H1 (cell line): ENCODE measurements at regions not wholly inside any gene's neighbourhood (a gene's known extent, or its start where the extent isn't known, plus 50 kb on each side); places are given as distances from the start of the nearest gene placed in this dataset.

ENCODE experiments used
- CTCF ChIA-PET: fragments of 300-600 bp; sonication (Branson Sonifier 250); formaldehyde crosslinking; loops from one replicate; lab custom pipeline; 2021; ENCODE audit not compliant: partially characterized antibody; lab: Charles Lee
- POLR2A ChIA-PET: fragments of 300-600 bp; sonication (Branson Sonifier 250); formaldehyde crosslinking; loops from one replicate; lab custom pipeline; 2021; ENCODE audit warnings: inconsistent platforms; ENCODE audit not compliant: partially characterized antibody; lab: Charles Lee
- DNase-seq, 2 experiments: peaks; one replicate each; pipeline versions ENCODE4 v3.0.0 to v3.0.0-alpha.2; 2010 to 2022; ENCODE audit warnings: low spot score in 2 of 2, low read depth in 1 of 2, mixed read lengths in 1 of 2
- FAIRE-seq: peaks from 2 replicates; lab custom pipeline; 2011; peaks lifted over from hg19 to GRCh38; lab: Jason Lieb, UNC
- H2AFZ ChIP-seq: 2 replicates; pipeline ENCODE4 v1.8.1; 2012; ENCODE audit warnings: low read length, inconsistent platforms
- H2AK5ac ChIP-seq: 2 replicates; pipeline ENCODE4 v1.6.1; 2013; ENCODE audit warnings: low read depth, low read length
- H2BK120ac ChIP-seq: replicated peaks from 2 replicates; pipeline ENCODE3; 2013; ENCODE audit warnings: low read depth, low read length, inconsistent platforms
- H2BK12ac ChIP-seq: 2 replicates; pipeline ENCODE4 v1.6.1; 2013; ENCODE audit warnings: low read depth, low read length
- H2BK15ac ChIP-seq: 2 replicates; pipeline ENCODE4 v1.6.1; 2013; ENCODE audit warnings: low read length
- H2BK20ac ChIP-seq: 2 replicates; pipeline ENCODE4 v1.6.1; 2013; ENCODE audit warnings: low read length
- H2BK5ac ChIP-seq: 2 replicates; pipeline ENCODE4 v1.6.1; 2013; ENCODE audit warnings: low read depth, low read length
- H3K14ac ChIP-seq: 2 replicates; pipeline ENCODE4 v1.6.1; 2013; ENCODE audit warnings: inconsistent platforms; ENCODE audit not compliant: insufficient read length
- H3K18ac ChIP-seq: 2 replicates; pipeline ENCODE4 v1.6.1; 2013; ENCODE audit warnings: low read length; ENCODE audit errors: extremely low read depth
- H3K23ac ChIP-seq: 2 replicates; pipeline ENCODE4 v1.6.1; 2013; ENCODE audit warnings: inconsistent platforms; ENCODE audit not compliant: insufficient read length
- H3K23me2 ChIP-seq: 2 replicates; pipeline ENCODE4 v1.6.1; 2013; ENCODE audit warnings: low read depth, low read length
- H3K27ac ChIP-seq: 2 replicates; pipeline ENCODE4 v1.6.1; 2011; ENCODE audit warnings: low read depth, low read length, inconsistent platforms
- H3K27me3 ChIP-seq, 4 experiments: replicated peaks in 1 of 4; 1 replicate in 1 of 4; 2 replicates in 3 of 4; pipeline versions ENCODE4 v1.6.1 to v1.8.1; 2011 to 2013; ENCODE audit warnings: low read length in 3 of 4, mild to moderate bottlenecking in 3 of 4, inconsistent platforms in 2 of 4, mixed read lengths in 2 of 4, moderate library complexity in 1 of 4; ENCODE audit not compliant: control insufficient read depth in 3 of 4, insufficient read depth in 3 of 4; ENCODE audit errors: extremely low read depth in 1 of 4
- H3K36me3 ChIP-seq, 4 experiments: 2 replicates each; pipeline versions ENCODE4 v1.6.1 to v1.8.1; 2011 to 2013; ENCODE audit warnings: mild to moderate bottlenecking in 4 of 4, low read length in 3 of 4, moderate library complexity in 2 of 4, control low read depth in 1 of 4, inconsistent platforms in 1 of 4; ENCODE audit not compliant: insufficient read depth in 4 of 4, control insufficient read depth in 2 of 4
- H3K4ac ChIP-seq: replicated peaks from 2 replicates; pipeline ENCODE3; 2013; ENCODE audit warnings: low read length, low read depth, mixed read lengths, inconsistent platforms; ENCODE audit not compliant: insufficient read length
- H3K4me1 ChIP-seq, 4 experiments: replicated peaks in 1 of 4; 1 replicate in 1 of 4; 2 replicates in 3 of 4; pipeline versions ENCODE4 v1.6.1 to v1.8.1; 2011 to 2013; ENCODE audit warnings: low read length in 3 of 4, inconsistent platforms in 2 of 4, mixed read lengths in 1 of 4; ENCODE audit not compliant: insufficient read depth in 4 of 4, control insufficient read depth in 3 of 4
- H3K4me2 ChIP-seq, 2 experiments: 2 replicates each; pipeline versions ENCODE4 v1.6.1 to v1.8.1; 2011 to 2013; ENCODE audit warnings: low read depth in 2 of 2, low read length in 2 of 2, control low read depth in 1 of 2, inconsistent platforms in 1 of 2, mild to moderate bottlenecking in 1 of 2; ENCODE audit not compliant: insufficient read depth in 1 of 2
- H3K4me3 ChIP-seq, 4 experiments: fragments of 200-600, 300-600 bp in 1 of 4; sonication (generic), shearing (Covaris generic), sonication (Bioruptor Twin) in 1 of 4; 2 replicates each; pipeline versions ENCODE4 v1.5.1 to v1.8.1; 2011 to 2016; ENCODE audit warnings: low read length in 4 of 4, low read depth in 3 of 4, control low read depth in 2 of 4, inconsistent platforms in 2 of 4, mild to moderate bottlenecking in 2 of 4, mixed read lengths in 1 of 4, moderate library complexity in 1 of 4; ENCODE audit not compliant: insufficient read depth in 2 of 4; ENCODE audit errors: extremely low read depth in 1 of 4
- H3K56ac ChIP-seq: replicated peaks from 2 replicates; pipeline ENCODE3; 2013; ENCODE audit warnings: low read depth, mild to moderate bottlenecking, mixed read lengths, low read length, inconsistent platforms; ENCODE audit not compliant: insufficient read length
- H3K79me1 ChIP-seq: 2 replicates; pipeline ENCODE4 v1.6.1; 2013; ENCODE audit warnings: low read depth, low read length, control low read depth
- H3K79me2 ChIP-seq, 2 experiments: 2 replicates each; pipeline versions ENCODE4 v1.6.1 to v1.8.1; 2012 to 2013; ENCODE audit warnings: low read length in 2 of 2, mild to moderate bottlenecking in 2 of 2, inconsistent platforms in 1 of 2; ENCODE audit not compliant: insufficient read depth in 2 of 2, control insufficient read depth in 1 of 2
- H3K9ac ChIP-seq, 4 experiments: replicated peaks in 1 of 4; 1 replicate in 1 of 4; 2 replicates in 3 of 4; pipeline versions ENCODE4 v1.6.1 to v1.8.1; 2011 to 2013; ENCODE audit warnings: low read depth in 3 of 4, low read length in 3 of 4, control low read depth in 2 of 4, mild to moderate bottlenecking in 2 of 4, moderate library complexity in 2 of 4, inconsistent platforms in 1 of 4; ENCODE audit errors: extremely low read depth in 1 of 4
- H3K9me3 ChIP-seq, 2 experiments: 2 replicates each; pipeline versions ENCODE4 v1.6.1 to v1.8.1; 2012 to 2013; ENCODE audit warnings: mild to moderate bottlenecking in 2 of 2, moderate library complexity in 2 of 2, control low read depth in 1 of 2, inconsistent platforms in 1 of 2, low read depth in 1 of 2, low read length in 1 of 2, mixed read lengths in 1 of 2; ENCODE audit not compliant: insufficient read depth in 2 of 2
- H4K20me1 ChIP-seq, 2 experiments: replicated peaks in 1 of 2; 2 replicates each; pipeline versions ENCODE3 to v1.8.1; 2011 to 2013; ENCODE audit warnings: inconsistent platforms in 2 of 2, low read length in 2 of 2, mild to moderate bottlenecking in 1 of 2; ENCODE audit not compliant: insufficient read depth in 2 of 2, control insufficient read depth in 1 of 2
- H4K5ac ChIP-seq: 2 replicates; pipeline ENCODE4 v1.6.1; 2013; ENCODE audit warnings: low read length, low read depth, mixed read lengths, inconsistent platforms; ENCODE audit not compliant: insufficient read length
- H4K8ac ChIP-seq: 2 replicates; pipeline ENCODE4 v1.8.0; 2013; ENCODE audit warnings: mild to moderate bottlenecking, moderate library complexity, low read length, inconsistent platforms; ENCODE audit not compliant: insufficient read depth; ENCODE audit errors: extremely low read depth
- H4K91ac ChIP-seq: replicated peaks from 2 replicates; pipeline ENCODE3; 2013; ENCODE audit warnings: low read length, mixed read lengths, inconsistent platforms; ENCODE audit not compliant: insufficient read length
- ASH2L ChIP-seq: fragments of 200-600, 300-600 bp; sonication (generic); IDR thresholded peaks from one replicate; pipeline ENCODE4 v1.7.1; 2017; ENCODE audit warnings: low read length
- ATF2 ChIP-seq: IDR thresholded peaks from 2 replicates; pipeline ENCODE4 v1.6.1; 2012; ENCODE audit warnings: low read length, inconsistent platforms
- CBX8 ChIP-seq: fragments of 300-800, 300-1000 bp; sonication (generic); IDR thresholded peaks from 2 replicates; pipeline ENCODE4 v1.7.1; 2016; ENCODE audit warnings: low read depth, low read length, borderline replicate concordance
- CTBP2 ChIP-seq: IDR thresholded peaks from 2 replicates; pipeline ENCODE4 v1.7.0; 2011; ENCODE audit warnings: borderline replicate concordance, mild to moderate bottlenecking, moderate library complexity, mixed read lengths, low read length; ENCODE audit not compliant: insufficient read depth, insufficient read length
- HDAC2 ChIP-seq, 2 experiments: fragments of 300-600 bp in 1 of 2; sonication (generic) in 1 of 2; IDR thresholded peaks; 2 replicates each; pipeline ENCODE4 v1.6.1; 2011 to 2012; ENCODE audit warnings: low read depth in 2 of 2, low read length in 2 of 2, mild to moderate bottlenecking in 2 of 2, moderate library complexity in 2 of 2, borderline replicate concordance in 1 of 2, inconsistent platforms in 1 of 2
- POU5F1 ChIP-seq: IDR thresholded peaks from 2 replicates; pipeline ENCODE4 v1.6.1; 2011; ENCODE audit warnings: low read depth, mild to moderate bottlenecking, low read length, moderate library complexity
- SIN3A ChIP-seq, 2 experiments: IDR thresholded peaks in 1 of 2; conservative IDR thresholded peaks in 1 of 2; 2 replicates each; pipeline ENCODE4 v1.6.1; 2011 to 2012; ENCODE audit warnings: low read length in 2 of 2, improper control_type of control experiment in 1 of 2, low read depth in 1 of 2, mild to moderate bottlenecking in 1 of 2
- SIRT6 ChIP-seq: IDR thresholded peaks from one replicate; pipeline ENCODE4 v1.7.1; 2012; ENCODE audit warnings: low read length, inconsistent platforms
- TCF12 ChIP-seq: IDR thresholded peaks from 2 replicates; pipeline ENCODE4 v1.6.1; 2011; ENCODE audit warnings: low read depth, mild to moderate bottlenecking, low read length
- TEAD4 ChIP-seq: IDR thresholded peaks from 2 replicates; pipeline ENCODE4 v1.6.1; 2012; ENCODE audit warnings: low read depth, low read length, inconsistent platforms, mixed read lengths
- ZNF274 ChIP-seq: IDR thresholded peaks from 2 replicates; pipeline ENCODE4 v1.7.0; 2012; ENCODE audit warnings: low read length, borderline replicate concordance; ENCODE audit errors: extremely low read depth
- WGBS, 2 experiments: shearing (Covaris generic) in 1 of 2; methylation state at CpG; one replicate each; pipeline versions ENCODE4 v1.1.6 to v1.1.7; 2013 to 2015; ENCODE audit warnings: low lambda C conversion rate in 2 of 2, mixed read lengths in 2 of 2, inconsistent platforms in 1 of 2, low coverage in 1 of 2, missing lambda C conversion rate in 1 of 2; ENCODE audit not compliant: insufficient replicate concordance in 2 of 2, insufficient coverage in 1 of 2, insufficient read length in 1 of 2; ENCODE audit errors: extremely low coverage in 1 of 2, missing lambda C conversion rate in 1 of 2; 5-methylcytosine and 5-hydroxymethylcytosine counted together

DNA sequence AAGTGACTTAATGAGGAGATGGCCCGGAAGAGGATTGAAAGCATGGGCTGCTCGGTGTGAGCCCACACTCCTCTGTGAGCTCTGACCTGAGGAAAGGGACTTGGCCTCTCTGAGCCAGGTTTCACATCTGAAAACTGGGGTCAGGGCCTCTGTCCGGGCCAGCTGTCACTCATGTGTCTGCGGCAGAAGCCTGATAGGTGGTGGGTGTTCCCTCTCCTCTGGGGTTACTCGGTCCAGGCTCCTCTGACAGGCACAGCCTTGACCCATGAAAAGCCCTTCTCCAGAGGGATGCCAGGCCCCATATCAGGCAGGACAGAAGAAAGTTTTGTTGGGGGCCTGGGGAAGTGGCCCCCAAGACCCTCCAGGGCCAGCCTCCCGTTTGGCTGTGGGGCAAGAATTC is 131.4 kb downstream of the CHSY1 start:
- H3K23me2 ChIP-seq = no peaks in the 10 kb centered on the region
- H2BK120ac ChIP-seq = no peak overlapping the region
- 86% methylated on average over 6 of the region's 6 CpGs; no CpG with 5 or more reads in 1 of the 2 experiments for WGBS, 2 experiments
- ChIA-PET POLR2A (no interaction called here), CTCF (interaction anchor here (0.7 to 4.0 kb wide), 20 partner anchors 8 to 165 kb away, joined by 3 to 14 read pairs (median 4); partner anchors contain the start of gene CHSY1)
- peaks cover 0 to 12% (median 8%) of the 10 kb centered on the region in 4 experiments; a peak in 6 of 7 replicates for H3K4me1 ChIP-seq
- H3K9me3 ChIP-seq = no peaks in the 10 kb centered on the region
- H3K27ac ChIP-seq = no peak overlapping the region
- no peaks in the 10 kb centered on the region; a peak in 1 of 7 replicates for H3K27me3 ChIP-seq
- H2BK15ac ChIP-seq = no peak overlapping the region
- H2BK5ac ChIP-seq = no peak overlapping the region
- H2BK20ac ChIP-seq = peak overlapping the region; percentile 75; the same call in 1 of the 2 replicates
- peak overlapping the region; percentile 69 for H4K91ac ChIP-seq
- no peak overlapping the region for H3K23ac ChIP-seq
- no peak overlapping the region for H4K5ac ChIP-seq
- H3K36me3 ChIP-seq = no peaks in the 10 kb centered on the region
- no peak overlapping the region for H3K14ac ChIP-seq
- no peak overlapping the region for H3K4ac ChIP-seq
- TF ChIP-seq SIN3A (conservative IDR thresholded peaks at IDR 0.05 in 1 of 2, IDR thresholded peaks at IDR 0.05 in 1 of 2; ENCODE audit: low read depth in 1 of 2, low read length in 2 of 2) (no peak), HDAC2 (IDR thresholded peaks at IDR 0.05; ENCODE audit: borderline replicate concordance in 1 of 2, low read depth in 2 of 2, low read length in 2 of 2) (no peak), TCF12 (no peak), TEAD4 (no peak), SIRT6 (no peak), ZNF274 (no peak), POU5F1 (no peak), ATF2 (no peak), CTBP2 (no peak), ASH2L (no peak), CBX8 (no peak)
- H3K4me2 ChIP-seq = no peak overlapping the region
- H3K79me2 ChIP-seq = no peaks in the 10 kb centered on the region
- H4K20me1 ChIP-seq = no peaks in the 10 kb centered on the region
- no peak overlapping the region for H3K56ac ChIP-seq
- no peak overlapping the region for H3K18ac ChIP-seq
- H2AFZ ChIP-seq = no peak overlapping the region
- DNase-seq (no peak), FAIRE-seq (no peak)
- H4K8ac ChIP-seq = no peak overlapping the region; the same call in 1 of the 2 replicates
- no peak overlapping the region for H3K4me3 ChIP-seq
- no peaks in the 10 kb centered on the region for H3K79me1 ChIP-seq
- no peak overlapping the region for H3K9ac ChIP-seq
- peak overlapping the region; percentile 68; the same call in 1 of the 2 replicates for H2BK12ac ChIP-seq
- no peak overlapping the region for H2AK5ac ChIP-seq
